ENCODE measurements at regions not wholly inside any gene's neighbourhood (a gene's known extent, or its start where the extent isn't known, plus 50 kb on each side); places are given as distances from the start of the nearest gene placed in this dataset.

DNA sequence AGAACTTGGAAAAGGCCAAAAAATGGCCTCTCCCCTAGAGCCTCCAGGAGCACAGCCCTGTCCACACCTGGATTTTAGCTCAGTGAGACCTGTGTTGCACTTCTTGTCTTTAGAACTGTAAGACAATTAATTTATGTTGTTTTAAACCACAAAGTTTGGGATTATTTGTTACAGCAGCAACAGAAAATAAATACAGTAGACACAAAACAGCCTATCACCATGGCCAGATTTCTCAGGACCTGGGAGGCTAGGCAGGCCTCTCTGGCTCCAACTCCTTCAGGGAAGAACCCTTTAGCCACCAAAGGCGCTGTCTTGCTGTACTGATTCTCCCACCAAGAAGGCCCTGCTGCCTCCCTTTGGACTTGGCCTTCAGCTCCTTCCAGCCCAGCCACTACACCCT, 54.1 kb upstream of the PSAP start:
- H3K79me2 ChIP-seq (ENCODE audit: control insufficient read depth in 1 of 2, insufficient read depth in 2 of 2, low read length in 2 of 2), result no peaks in the 10 kb centered on the region
- 92% methylated on average over 1 of the region's 1 CpG; no CpG with 5 or more reads in 1 of the 2 experiments for WGBS, 2 experiments (ENCODE audit: extremely low coverage in 1 of 2, insufficient coverage in 1 of 2, insufficient read length in 1 of 2, insufficient replicate concordance in 2 of 2, low coverage in 1 of 2, low lambda C conversion rate in 2 of 2, missing lambda C conversion rate in 1 of 2)
- no peak for TF ChIP-seq RAD21 (IDR thresholded peaks at IDR 0.05 in 1 of 2, conservative IDR thresholded peaks at IDR 0.05 in 1 of 2; ENCODE audit: low read depth in 2 of 2, low read length in 2 of 2)
- no peak for TF ChIP-seq JUN (IDR thresholded peaks at IDR 0.05; ENCODE audit: low read depth, low read length)
- TF ChIP-seq RBBP5 (IDR thresholded peaks at IDR 0.05; ENCODE audit: borderline replicate concordance, low read depth, low read length), result no peak
- TF ChIP-seq GABPA (IDR thresholded peaks at IDR 0.05; ENCODE audit: borderline replicate concordance, insufficient read depth, low read length), result no peak
- TF ChIP-seq CBX8 (IDR thresholded peaks at IDR 0.05; ENCODE audit: borderline replicate concordance, low read depth, low read length), result no peak

More for the DNA sequence above, 54.1 kb upstream of the PSAP start:
- H3K4me1 ChIP-seq (replicated peaks in 1 of 4; ENCODE audit: control insufficient read depth in 3 of 4, insufficient read depth in 4 of 4, low read length in 3 of 4), result no peaks in the 10 kb centered on the region
- no peak overlapping the region for H3K4me2 ChIP-seq (ENCODE audit: insufficient read depth in 1 of 2, low read depth in 2 of 2, low read length in 2 of 2)
- H4K91ac ChIP-seq (replicated peaks; ENCODE audit: insufficient read length, low read length), result no peak overlapping the region
- no peak overlapping the region for H3K18ac ChIP-seq (ENCODE audit: extremely low read depth, low read length)
- no peak overlapping the region for H4K5ac ChIP-seq (ENCODE audit: insufficient read length, low read depth, low read length)
- no peak overlapping the region for H3K56ac ChIP-seq (replicated peaks; ENCODE audit: insufficient read length, low read depth, low read length)
- no peak overlapping the region for H3K14ac ChIP-seq (ENCODE audit: insufficient read length)
- no peak overlapping the region for H4K8ac ChIP-seq (ENCODE audit: extremely low read depth, insufficient read depth, low read length)
- H2BK15ac ChIP-seq (ENCODE audit: low read length), result no peak overlapping the region
- no peak overlapping the region for H2BK12ac ChIP-seq (ENCODE audit: low read depth, low read length)
- POLR2A ChIA-PET (ENCODE audit: partially characterized antibody), result interaction anchor here (0.6 kb wide), 1 partner anchor 105 kb away, joined by 3 read pairs; no protein-coding TSS in a partner anchor
- no peaks in the 10 kb centered on the region for H3K36me3 ChIP-seq (ENCODE audit: control insufficient read depth in 2 of 4, insufficient read depth in 4 of 4, low read length in 3 of 4)
- DNase-seq (ENCODE audit: low read depth in 1 of 2, low spot score in 2 of 2) (no peak), FAIRE-seq (no peak)
- H3K9ac ChIP-seq (replicated peaks in 1 of 4; ENCODE audit: extremely low read depth in 1 of 4, low read depth in 3 of 4, low read length in 3 of 4), result no peak overlapping the region
- no peak overlapping the region for H3K4me3 ChIP-seq (ENCODE audit: extremely low read depth in 1 of 4, insufficient read depth in 2 of 4, low read depth in 3 of 4, low read length in 4 of 4)
- no peaks in the 10 kb centered on the region for H3K9me3 ChIP-seq (ENCODE audit: insufficient read depth in 2 of 2, low read depth in 1 of 2, low read length in 1 of 2)
- no peak overlapping the region for H3K4ac ChIP-seq (replicated peaks; ENCODE audit: insufficient read length, low read depth, low read length)
- H3K27me3 ChIP-seq (replicated peaks in 1 of 4; ENCODE audit: control insufficient read depth in 3 of 4, extremely low read depth in 1 of 4, insufficient read depth in 3 of 4, low read length in 3 of 4), result no peaks in the 10 kb centered on the region
- no peak overlapping the region for H2AK5ac ChIP-seq (ENCODE audit: low read depth, low read length)
- no peak overlapping the region for H3K27ac ChIP-seq (ENCODE audit: low read depth, low read length)
- H3K23me2 ChIP-seq (ENCODE audit: low read depth, low read length), result no peaks in the 10 kb centered on the region
- no peaks in the 10 kb centered on the region for H4K20me1 ChIP-seq (replicated peaks in 1 of 2; ENCODE audit: control insufficient read depth in 1 of 2, insufficient read depth in 2 of 2, low read length in 2 of 2)
- CTCF ChIA-PET (ENCODE audit: partially characterized antibody), result interaction anchor here (1.0 to 4.9 kb wide), 8 partner anchors 8 to 423 kb away, joined by 3 to 35 read pairs (median 5); no protein-coding TSS in a partner anchor
- H2BK20ac ChIP-seq (ENCODE audit: low read length), result no peak overlapping the region
- no peak overlapping the region for H2AFZ ChIP-seq (ENCODE audit: low read length)
- H2BK120ac ChIP-seq (replicated peaks; ENCODE audit: low read depth, low read length), result no peak overlapping the region
- H3K23ac ChIP-seq (ENCODE audit: insufficient read length), result no peak overlapping the region
- no peak overlapping the region; the same call in 1 of the 2 replicates for H2BK5ac ChIP-seq (ENCODE audit: low read depth, low read length)
- no peaks in the 10 kb centered on the region for H3K79me1 ChIP-seq (ENCODE audit: low read depth, low read length)

Measured in H1 (cell line).